Ecto neural progenitor cell (in vitro differentiated cells): ENCODE measurements at regions not wholly inside any gene's neighbourhood (a gene's known extent, or its start where the extent isn't known, plus 50 kb on each side); places are given as distances from the start of the nearest gene placed in this dataset.
A peak's percentile ranks its signal among the peaks of the same experiment; 100 is the strongest.

ENCODE experiments used
- DNase-seq: peaks from one replicate; pipeline ENCODE4 v3.0.0-alpha.2; 2018; ENCODE audit warnings: low spot score

DNA sequence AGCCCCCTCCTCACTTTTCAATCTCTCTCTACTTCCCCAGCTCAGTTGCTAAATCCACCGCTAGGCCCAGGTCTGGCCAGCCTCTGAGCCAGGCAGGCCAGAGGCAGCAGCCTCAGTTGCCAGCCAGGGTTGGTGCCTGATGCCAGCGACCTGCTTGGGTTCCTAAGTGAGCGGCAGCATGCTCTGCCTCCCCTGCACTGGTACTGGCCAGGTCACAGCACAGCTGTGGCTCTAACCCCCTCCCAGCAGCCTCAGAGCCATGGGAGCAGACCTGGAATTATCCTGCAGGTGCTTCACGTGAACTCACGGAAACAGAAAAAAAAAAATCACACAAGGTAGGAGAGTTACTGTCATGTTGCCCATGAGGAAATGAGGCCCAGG lies 82.5 kb upstream of the ATF3 start:
- no peak for DNase-seq

DNA sequence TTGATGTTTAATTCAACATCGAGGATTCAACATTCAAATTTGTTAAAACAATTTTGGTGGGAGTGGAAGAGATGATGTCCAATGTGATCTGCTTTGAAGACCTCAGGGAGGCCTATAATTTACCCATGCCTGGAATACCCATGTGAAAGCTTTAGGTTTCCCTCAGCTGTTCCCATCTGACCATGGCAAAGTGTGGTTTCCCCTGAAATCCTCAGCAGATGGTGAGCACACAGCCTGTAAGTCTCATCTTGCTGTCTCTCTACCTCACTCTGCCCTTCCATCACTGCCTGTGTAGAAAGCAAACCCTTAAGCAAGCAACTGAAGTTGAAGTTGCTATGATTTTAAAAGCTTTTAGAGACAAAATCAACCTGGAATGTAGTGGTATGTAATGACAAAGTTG lies 80.1 kb upstream of the ATF3 start:
- no peak for DNase-seq

DNA sequence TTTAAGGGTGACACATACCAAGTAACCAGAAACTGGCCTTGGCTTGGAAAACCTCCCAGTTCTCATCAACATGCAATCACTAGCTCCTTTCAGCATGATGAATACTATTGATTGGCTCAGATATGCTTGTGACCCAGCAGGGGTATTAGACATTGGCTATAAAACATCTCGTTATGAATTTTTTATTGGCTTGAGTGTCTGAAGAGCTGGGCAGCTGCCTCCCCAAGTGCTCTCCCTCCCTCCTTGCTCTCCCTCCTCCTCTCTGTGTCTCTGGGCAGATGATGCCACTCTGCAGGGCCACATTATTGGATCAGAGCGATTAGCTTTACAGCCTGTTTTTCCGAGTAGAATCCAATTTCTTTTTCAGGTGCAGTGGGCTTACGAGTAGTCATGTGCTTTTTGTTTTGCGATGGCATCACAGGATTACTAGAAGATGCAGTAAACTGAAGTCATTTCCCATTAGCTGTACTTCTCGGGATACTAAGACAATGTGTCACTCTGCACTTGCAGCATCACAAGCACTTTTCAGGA lies 79.3 kb upstream of the ATF3 start:
- DNase-seq, result no peak

DNA sequence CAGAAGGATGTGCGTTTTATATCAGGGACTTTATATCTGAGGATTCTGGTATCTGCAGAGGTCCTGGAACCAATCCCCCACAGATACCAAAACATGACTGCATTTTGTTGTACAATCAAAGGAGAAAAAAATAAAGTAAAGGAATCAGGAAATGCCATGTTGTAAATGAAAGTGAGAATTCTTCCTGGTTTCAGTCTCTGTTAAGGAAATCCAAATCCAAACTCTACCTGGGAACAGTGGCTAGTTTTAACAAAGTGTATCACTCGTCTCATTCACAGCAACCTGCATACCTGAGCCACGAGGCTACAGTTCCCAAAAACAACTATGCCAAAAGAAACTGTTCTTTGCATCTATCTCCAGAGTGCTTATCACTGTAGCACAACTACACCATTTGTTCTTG lies 77.3 kb upstream of the ATF3 start:
- DNase-seq, result no peak

DNA sequence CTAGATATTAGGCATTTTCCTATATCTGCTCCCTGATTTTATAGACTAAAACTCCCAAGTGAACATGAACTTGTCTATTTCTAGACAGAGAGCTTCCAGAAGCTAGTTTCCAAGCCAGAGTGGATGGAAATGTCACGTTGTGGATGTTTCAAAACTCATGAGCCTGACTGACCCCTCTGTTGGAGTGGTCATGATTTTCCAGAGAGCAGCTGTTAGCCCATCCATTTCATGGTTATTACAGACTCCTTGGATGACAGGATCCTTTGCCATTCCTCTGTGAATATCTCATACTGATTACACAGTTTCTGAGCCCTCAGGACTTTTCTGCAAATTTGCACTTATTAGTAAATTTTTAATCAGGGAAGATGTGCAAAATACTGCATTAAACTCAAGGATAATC lies 76.8 kb upstream of the ATF3 start:
- DNase-seq, result no peak

DNA sequence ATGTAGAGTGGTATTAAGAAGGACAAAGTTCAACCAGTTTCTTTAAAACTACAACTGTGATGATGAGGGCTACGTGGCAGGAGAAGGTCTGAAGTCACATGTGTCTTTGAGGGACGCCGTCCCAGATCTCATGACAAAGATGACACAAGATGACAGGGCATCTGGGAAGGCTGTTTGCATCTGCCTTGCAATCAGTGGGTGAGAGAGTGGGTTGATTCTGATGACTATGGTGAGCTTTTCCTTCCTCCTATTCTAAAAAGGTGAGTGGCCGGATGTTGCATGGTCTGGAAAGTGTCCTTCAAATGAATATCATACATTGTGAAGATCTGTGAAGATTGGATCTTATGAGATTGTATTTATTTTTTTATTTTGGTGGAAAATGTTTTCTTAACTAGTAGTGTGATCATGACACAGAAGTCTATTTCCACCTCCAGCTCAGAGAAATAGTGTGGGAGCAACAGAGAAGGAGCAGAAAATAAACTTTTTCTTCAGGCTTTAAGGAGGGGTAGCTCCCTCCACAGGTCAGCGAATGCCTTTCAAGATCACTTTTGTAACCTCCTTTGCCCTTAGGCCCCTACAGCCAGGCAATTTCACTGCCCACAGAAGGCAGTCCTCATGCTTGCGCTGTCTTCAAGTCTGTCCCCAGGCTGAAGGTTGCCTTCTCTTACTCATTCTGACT lies 76.0 kb upstream of the ATF3 start:
- DNase-seq, result no peak

DNA sequence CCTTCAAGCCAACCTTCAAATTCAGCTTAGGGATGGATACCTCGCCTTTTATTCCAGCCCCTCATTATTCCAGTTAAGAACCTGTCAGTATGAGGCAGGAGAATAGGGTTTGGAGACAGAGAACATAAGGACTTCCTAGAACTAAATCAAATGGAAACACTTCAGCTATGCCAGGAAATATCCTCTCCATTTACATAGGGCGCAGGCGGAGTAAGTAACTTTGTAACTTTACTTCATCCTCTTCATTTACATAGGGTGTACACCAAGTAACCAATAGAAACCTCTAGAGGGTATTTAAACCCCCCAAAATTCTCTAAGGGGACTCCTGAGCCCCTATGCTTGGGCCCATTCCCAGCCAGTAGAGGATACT lies 75.4 kb upstream of the ATF3 start:
- no peak for DNase-seq

DNA sequence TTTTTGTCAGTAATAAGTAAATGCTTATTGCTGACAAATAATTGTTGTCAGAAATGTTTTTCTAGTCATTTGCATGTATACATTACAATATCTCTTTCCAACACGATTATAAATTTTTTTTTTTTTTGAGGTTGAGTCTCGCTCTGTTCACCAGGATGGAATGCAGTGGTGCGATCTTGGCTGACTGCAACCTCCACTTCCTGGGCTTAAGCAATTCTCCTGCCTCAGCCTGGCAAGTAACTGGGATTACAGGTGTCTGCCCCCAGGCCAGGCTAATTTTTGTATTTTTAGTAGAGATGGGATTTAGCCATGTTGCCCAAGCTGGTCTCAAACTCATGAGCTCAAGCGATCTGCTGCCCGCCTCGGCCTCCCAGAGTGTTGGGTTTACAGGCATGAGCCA lies 72.0 kb upstream of the ATF3 start:
- no peak for DNase-seq

DNA sequence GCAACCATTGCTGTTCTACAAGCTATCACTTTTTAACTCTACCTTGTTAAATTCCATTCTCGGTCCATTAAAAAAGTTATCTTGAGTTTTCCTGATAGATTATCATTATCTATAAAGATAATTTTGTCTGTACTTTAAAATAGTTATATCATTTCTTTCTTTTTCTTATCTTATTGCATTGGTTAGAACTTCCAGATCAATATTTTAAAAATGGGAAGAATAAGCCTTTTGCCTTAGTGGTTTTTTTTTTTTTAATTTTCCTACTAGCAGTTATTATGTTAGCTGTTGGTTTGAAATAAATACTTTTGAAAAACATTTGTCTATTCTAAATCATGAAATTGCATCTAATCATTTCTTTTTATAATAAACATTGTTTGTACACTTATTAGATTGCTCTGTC lies 71.0 kb upstream of the ATF3 start:
- DNase-seq, result no peak

DNA sequence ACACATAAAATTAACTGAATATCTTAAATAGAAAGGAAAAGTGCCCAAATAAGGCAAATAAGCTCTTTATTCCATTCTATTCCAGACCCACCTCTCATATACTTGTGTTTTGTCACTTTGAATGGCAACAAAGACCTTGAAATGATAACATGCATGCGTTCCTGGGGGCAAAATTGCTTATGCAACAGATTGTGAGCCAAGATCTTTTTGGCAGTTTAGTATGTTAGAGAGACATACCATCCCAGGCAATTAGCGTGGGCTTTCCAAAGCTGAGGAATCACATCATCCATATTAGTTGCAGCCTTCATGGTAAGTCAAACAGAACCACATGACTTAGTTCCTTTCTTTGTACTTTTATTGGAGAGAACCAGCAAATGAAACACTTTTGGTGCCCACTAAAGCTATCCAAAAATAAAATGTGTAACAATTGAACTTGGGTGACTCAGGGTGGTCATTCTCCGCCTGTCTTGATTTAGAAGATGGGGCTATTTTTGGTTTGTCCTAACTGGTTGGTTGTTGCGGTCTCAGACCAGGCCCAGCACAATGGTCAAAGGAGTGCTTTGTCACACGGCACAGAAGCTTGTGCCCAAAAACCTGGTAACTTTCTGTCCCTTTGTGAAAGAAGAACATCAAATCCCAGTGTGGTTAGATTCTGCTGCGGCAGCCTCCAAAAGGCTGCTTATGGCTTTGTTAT lies 68.7 kb upstream of the ATF3 start:
- DNase-seq, result no peak

DNA sequence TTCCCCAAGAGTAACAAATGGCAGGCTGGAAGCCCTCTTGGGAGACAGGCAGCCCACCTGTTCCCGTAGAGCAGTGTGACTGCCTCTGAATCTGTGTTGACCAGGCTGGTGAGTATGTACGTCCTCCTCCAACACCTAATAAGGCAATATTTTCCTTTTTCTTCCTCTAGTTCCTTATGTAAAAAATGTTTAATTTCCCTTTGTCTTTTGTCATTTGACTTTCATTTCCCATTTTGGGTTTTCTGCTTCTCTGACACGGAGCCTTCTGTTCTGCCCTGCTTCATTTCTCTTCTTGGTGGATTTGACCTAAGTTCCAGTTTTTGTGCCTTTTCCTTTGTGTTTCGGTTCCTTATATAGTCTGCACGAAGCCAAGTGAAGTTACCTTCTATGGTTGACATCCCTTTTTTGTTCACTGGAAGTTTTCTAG lies 65.8 kb upstream of the ATF3 start:
- no peak for DNase-seq

DNA sequence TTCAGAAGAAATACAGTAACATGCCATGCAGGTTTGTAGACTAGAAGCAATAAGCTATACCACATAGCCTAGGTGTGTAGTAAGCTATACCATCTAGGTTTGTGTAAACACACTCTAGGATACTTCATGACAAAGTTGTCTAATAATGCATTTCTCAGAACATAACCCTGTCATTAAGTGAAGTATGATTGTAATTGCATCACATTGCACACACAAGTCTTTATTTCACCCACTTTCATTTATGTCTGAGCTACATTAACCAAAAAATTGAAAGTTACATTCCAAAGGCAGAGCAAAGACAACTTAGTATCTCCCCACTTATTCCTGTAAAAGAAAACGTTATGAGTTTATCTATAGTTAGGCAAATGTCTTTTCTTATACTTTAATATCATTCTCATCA lies 64.5 kb upstream of the ATF3 start:
- no peak for DNase-seq

DNA sequence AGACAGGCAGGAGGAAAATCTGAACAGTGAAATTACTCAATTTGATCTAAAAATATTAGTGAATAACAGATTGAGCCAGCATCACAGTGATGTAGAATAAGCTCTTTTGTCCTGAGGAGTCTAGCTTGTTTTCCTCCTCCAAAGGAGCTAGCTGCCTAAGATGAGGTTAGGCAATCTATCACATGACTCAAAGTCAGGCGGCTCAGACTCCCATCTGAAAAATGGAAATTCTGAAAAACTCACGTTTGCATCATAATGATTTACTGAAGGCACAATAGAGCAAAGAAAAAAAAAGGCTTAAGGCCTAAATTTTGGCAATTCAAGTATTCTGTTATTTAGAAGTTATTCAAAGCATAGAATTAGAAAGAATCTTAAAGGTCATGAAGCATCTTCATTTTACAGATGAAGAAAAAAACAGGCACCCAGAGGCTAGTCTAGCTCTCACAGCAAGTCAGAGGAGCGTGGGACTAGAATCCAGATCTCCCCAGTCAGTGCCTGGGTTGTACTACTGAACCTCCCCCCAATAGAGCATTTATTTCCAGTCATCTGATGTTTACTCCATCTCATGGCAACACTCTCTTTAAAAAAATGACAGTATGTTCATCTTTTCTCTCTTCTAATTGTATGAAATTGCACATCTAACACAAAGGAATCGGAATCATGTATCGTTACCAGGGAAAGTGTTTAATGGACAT lies 62.5 kb upstream of the ATF3 start:
- DNase-seq, result no peak

DNA sequence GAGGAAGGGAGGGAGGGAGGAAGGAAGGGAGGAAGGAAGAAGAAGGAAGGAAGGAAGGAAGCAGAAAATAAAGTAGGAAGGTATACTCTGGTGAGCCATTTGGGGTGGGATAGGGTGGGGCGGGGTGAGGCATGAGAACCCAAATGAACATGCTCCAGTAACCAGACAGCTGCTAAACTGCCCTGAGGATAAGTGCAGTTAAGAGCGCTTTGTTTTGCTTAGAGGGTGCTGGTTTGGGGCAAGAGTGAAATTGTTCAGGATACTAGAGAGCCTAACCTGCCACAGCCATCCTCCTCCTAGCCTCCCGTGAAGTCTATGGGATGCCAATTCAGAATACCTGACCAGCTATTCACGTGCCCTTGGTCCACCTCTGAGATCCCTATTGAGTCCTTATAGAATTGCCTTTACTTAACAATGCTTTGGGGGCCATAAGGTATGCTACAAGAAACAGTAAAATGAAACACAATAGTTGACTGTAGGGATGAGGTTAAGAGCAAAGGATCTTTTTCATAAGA lies 59.0 kb upstream of the ATF3 start:
- DNase-seq, result no peak

DNA sequence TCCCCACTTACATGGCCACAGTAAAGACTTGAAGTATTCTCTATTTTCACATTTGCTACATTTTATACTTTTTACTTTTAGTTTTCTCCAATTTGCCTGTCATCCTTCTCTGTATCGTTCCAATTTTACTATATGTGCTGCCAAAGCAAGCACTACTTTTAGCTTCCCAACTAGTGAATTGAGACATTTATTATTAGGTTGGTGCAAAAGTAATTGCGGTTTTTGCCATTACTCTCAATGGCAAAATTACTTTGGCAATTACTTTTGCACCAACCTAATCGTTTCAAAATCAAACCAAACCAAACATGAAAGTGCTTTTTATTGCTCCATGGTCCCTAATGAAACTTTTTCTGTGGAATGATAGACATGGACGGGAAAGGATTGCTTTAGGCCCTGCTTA lies 56.6 kb upstream of the ATF3 start:
- no peak for DNase-seq

DNA sequence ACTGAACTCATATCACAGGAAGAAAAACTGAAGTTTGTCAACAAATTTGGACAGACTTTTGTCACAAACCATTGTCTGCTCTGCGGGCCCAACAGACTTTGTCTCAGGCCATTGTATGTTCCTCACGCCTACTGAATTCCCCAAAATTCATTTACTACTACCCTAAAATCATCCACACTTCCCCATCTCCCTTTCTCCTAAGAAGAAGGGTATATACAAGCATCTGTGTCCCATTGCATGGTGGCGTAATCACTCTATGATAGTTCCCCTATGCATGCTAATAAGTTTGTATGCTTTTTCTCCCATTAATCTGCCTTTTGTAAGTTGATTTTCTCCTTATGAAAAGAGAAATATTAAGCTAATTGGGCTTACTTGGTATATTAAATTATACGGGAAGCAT lies 54.9 kb upstream of the ATF3 start:
- DNase-seq, result no peak

DNA sequence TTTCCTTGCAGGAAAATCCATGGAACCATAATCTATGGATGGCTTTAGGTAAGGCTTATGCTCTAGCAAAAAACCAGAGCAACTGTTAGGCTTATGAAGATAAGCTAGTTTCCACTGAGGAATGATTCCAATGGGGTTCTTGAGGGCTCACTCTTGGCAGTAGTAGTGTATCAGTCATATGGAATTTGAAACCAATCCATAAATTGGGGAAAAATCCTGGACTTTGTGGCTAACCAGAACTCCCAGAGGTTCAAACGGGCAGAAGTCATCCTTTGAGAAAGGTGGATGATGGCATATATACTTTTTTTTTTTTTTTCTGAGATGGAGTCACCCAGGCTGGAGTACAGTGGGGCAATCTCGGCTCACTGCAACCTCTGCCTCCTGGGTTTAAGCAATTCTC lies 54.2 kb upstream of the ATF3 start:
- DNase-seq, result no peak

DNA sequence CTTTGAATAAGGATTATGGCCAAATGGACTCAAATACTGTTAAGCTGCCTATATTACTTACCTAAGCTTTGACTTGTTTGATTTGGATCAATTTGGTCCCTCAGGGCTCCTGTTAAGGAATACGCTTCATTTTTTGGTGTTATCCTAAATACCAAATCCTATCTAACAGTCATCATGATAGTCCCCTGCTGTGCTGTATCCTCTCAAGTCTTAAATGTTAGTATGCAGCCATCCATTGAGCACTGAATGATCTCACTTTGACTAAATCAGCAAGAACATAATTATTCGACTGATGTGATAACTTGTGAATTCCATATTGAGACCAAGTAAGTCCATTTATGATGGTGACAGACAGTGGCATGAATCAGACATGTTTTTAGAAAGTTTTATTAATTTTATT lies 53.1 kb upstream of the ATF3 start:
- DNase-seq, result no peak

DNA sequence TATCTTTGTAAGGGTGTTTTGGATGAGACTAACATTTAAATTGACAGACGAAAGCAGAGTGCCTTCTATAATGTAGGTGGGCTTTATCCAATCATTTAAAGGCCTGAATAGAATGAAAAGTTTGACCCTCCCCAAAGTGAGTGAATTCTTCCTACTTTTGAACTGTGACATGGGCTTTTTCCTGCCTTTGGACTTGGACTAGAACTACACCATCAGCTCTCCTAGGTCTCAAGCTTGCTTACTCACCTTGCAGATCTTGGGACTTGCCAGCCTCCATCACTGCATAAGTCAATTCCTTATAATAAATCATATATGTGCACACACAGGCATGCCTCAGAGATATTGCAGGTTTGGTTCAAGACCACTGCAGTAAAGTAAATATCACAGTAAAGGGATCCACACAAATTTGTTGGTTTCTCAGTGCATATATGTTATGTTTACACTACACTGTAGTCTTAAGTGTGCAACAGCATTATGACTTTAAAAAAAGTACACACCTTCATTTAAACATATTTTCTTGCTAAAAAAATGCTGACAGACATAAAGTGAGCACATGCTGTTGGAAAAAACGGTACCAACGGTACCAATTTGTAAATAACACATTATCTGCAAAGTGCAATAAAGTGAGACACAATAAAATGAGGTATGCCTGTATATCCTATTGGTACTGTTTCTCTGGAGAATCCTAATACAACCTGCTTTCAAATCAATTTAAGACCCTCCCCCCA lies 51.6 kb upstream of the ATF3 start:
- no peak for DNase-seq

DNA sequence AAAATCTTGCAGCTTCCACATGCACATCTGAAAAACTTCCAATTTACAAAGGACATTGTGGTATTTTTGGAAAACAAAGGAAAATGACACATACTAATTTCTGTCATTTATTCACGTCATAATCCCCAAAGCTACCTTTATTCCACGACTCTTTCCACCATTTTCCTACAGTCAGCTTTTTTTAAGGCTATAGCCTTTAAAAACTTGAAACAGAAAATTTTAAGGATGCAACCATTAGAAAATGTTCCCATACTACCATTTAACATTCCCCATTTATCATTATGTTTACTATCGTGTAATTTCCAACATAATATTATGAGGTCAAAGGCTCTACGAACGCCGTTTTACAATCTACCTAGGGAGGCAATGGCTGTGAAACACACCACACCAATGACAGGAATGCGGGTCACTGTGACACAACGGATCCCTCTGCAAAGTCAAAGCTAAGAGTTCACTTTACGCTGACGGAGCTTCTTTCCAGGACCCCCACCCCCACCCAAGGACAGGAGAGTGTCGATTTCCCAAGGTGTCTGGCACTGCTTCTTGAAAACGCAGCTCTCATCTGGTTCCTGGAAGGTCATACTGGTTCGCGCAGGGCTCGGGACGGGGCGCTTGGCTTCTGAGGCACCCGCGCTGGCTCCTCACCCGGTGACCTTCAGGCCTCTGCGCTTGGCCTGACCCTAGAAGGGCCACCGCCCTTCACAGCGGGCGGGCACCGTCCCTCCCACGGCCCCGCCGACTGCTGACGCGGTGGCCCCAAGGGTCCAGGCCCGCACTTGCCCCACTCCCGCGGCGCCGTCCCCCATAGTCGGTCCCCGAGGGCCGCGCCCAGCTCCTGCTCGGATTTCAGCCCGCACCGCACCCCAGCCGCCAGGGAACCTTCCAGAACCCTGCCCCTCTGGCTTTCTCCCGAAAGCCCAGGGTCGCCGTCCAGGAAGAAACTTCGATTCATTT lies 50.5 kb upstream of the ATF3 start:
- DNase-seq, result peak; percentile 71
